SK-N-SH (cell line): ENCODE measurements at regions not wholly inside any gene's neighbourhood (a gene's known extent, or its start where the extent isn't known, plus 50 kb on each side); places are given as distances from the start of the nearest gene placed in this dataset.
"Not testable (repeated sequence)": the region's sequence is repeated elsewhere in the genome, so short reads cannot be mapped to it uniquely, and the experiment has no call there.

Experiments used
- CTCF ChIA-PET: fragments of 300-600, 350-600 bp; formaldehyde crosslinking; extraction: SDS; loops from one replicate; lab custom pipeline; 2021; lab: Yijun Ruan, JAX
- POLR2A ChIA-PET: fragments of 350-600 bp; sonication (Branson Sonifier 250); formaldehyde crosslinking; extraction: SDS; loops from one replicate; lab custom pipeline; 2020; ENCODE audit warnings: antibody characterized with exemption, inconsistent platforms; lab: Yijun Ruan, JAX
- DNase-seq: peaks from one replicate; pipeline ENCODE4 v3.0.0; 2012
- H2AFZ ChIP-seq: fragments of 200-600 bp; sonication (generic); 2 replicates; pipeline ENCODE4 v1.8.1; 2016; ENCODE audit warnings: antibody characterized with exemption, mild to moderate bottlenecking, low read depth
- H3F3A ChIP-seq: fragments of 200-600 bp; sonication (generic); replicated peaks from 2 replicates; pipeline ENCODE3; 2016; ENCODE audit warnings: antibody characterized with exemption, mild to moderate bottlenecking; ENCODE audit not compliant: insufficient read depth
- H3K27ac ChIP-seq, 2 experiments: fragments of 200-500 bp in 1 of 2; fragments of 200-600 bp in 1 of 2; sonication (Bioruptor generic) in 1 of 2; sonication (generic), shearing (Covaris generic) in 1 of 2; 2 replicates each; pipeline versions ENCODE4 v1.5.1 to v1.6.1; 2014 to 2016; ENCODE audit warnings: low read depth in 2 of 2, inconsistent platforms in 1 of 2, low read length in 1 of 2, mild to moderate bottlenecking in 1 of 2, mixed read lengths in 1 of 2
- H3K27me3 ChIP-seq: fragments of 200-600 bp; sonication (generic), shearing (Covaris generic); 2 replicates; pipeline ENCODE4 v1.6.1; 2016; ENCODE audit warnings: mixed run types; ENCODE audit not compliant: insufficient read depth
- H3K36me3 ChIP-seq, 2 experiments: fragments of 200-500 bp in 1 of 2; fragments of 200-600 bp in 1 of 2; sonication (Bioruptor generic) in 1 of 2; sonication (generic) in 1 of 2; replicated peaks in 1 of 2; 2 replicates each; pipeline versions ENCODE3 to v1.5.1; 2014 to 2016; ENCODE audit warnings: low read length in 1 of 2, mild to moderate bottlenecking in 1 of 2; ENCODE audit not compliant: insufficient read depth in 2 of 2, control insufficient read depth in 1 of 2
- H3K4me1 ChIP-seq, 2 experiments: fragments of 200-500 bp in 1 of 2; fragments of 200-600 bp in 1 of 2; sonication (Bioruptor generic) in 1 of 2; sonication (generic), shearing (Covaris generic) in 1 of 2; 2 replicates each; pipeline versions ENCODE4 v1.5.1 to v1.6.1; 2014 to 2016; ENCODE audit warnings: low read depth in 1 of 2, low read length in 1 of 2, mixed run types in 1 of 2; ENCODE audit not compliant: insufficient read depth in 2 of 2, control insufficient read depth in 1 of 2
- H3K4me2 ChIP-seq: fragments of 200-600 bp; sonication (generic), shearing (Covaris generic); 2 replicates; pipeline ENCODE4 v1.6.1; 2017; ENCODE audit warnings: mixed run types
- H3K4me3 ChIP-seq, 2 experiments: fragments of 200-500 bp in 1 of 2; fragments of 200-600 bp in 1 of 2; sonication (Bioruptor generic) in 1 of 2; sonication (generic), shearing (Covaris generic) in 1 of 2; 2 replicates each; pipeline versions ENCODE4 v1.5.1 to v1.8.1; 2014 to 2016; ENCODE audit warnings: low read depth in 2 of 2, inconsistent platforms in 1 of 2, low read length in 1 of 2, mild to moderate bottlenecking in 1 of 2, mixed read lengths in 1 of 2, moderate library complexity in 1 of 2
- H3K79me2 ChIP-seq: fragments of 200-600 bp; sonication (generic); 2 replicates; pipeline ENCODE4 v1.8.1; 2017; ENCODE audit warnings: mild to moderate bottlenecking; ENCODE audit not compliant: insufficient read depth
- H3K9ac ChIP-seq: fragments of 200-600 bp; sonication (generic); 2 replicates; pipeline ENCODE4 v1.6.1; 2017; ENCODE audit warnings: mixed run types
- H3K9me2 ChIP-seq: fragments of 200-600 bp; sonication (generic); 2 replicates; pipeline ENCODE4 v1.6.1; 2017; ENCODE audit warnings: mixed run types
- H3K9me3 ChIP-seq: fragments of 200-600 bp; sonication (generic); 2 replicates; pipeline ENCODE4 v1.6.1; 2017; ENCODE audit warnings: mixed run types, mild to moderate bottlenecking, moderate library complexity
- H4K20me1 ChIP-seq: fragments of 200-600 bp; sonication (generic); 2 replicates; pipeline ENCODE4 v1.6.1; 2017; ENCODE audit warnings: mild to moderate bottlenecking, mixed run types; ENCODE audit not compliant: insufficient read depth
- EZH2phosphoT487 ChIP-seq: fragments of 200-600 bp; sonication (generic); IDR thresholded peaks from 2 replicates; pipeline ENCODE4 v1.6.1; 2017; ENCODE audit warnings: low read depth, mixed run types, mild to moderate bottlenecking, antibody characterized with exemption, moderate library complexity, borderline replicate concordance
- GATA2 ChIP-seq: sonication (generic); formaldehyde crosslinking; IDR thresholded peaks from 2 replicates; pipeline ENCODE4 v1.5.0; 2020; ENCODE audit warnings: mild to moderate bottlenecking, missing genetic modification reagents
- IRF3 ChIP-seq: fragments of 150-350 bp; IDR thresholded peaks from 2 replicates; pipeline ENCODE4 v1.6.1; 2016; ENCODE audit warnings: mild to moderate bottlenecking, low read depth, low read length
- PBX3 ChIP-seq: IDR thresholded peaks from 2 replicates; pipeline ENCODE4; 2012
- RFX5 ChIP-seq: IDR thresholded peaks from 2 replicates; pipeline ENCODE4 v1.6.1; 2012; ENCODE audit warnings: mild to moderate bottlenecking, improper control_type of control experiment, low read length
- USF2 ChIP-seq: fragments of 150-350 bp; IDR thresholded peaks from 2 replicates; pipeline ENCODE4 v1.6.1; 2017; ENCODE audit warnings: antibody characterized with exemption, low read length, low read depth, borderline replicate concordance
- WGBS: methylation state at CpG from one replicate; pipeline ENCODE4 v1.1.6; 2017; ENCODE audit warnings: low lambda C conversion rate; 5-methylcytosine and 5-hydroxymethylcytosine counted together

- DNase-seq = no peak
- Histone ChIP-seq H3K9me3 (no peaks in the 10 kb centered on the region), H3K9me2 (no peaks in the 10 kb centered on the region), H3K36me3 (no peaks in the 10 kb centered on the region), H2AFZ (no peak overlapping the region), H3K4me1 (no peaks in the 10 kb centered on the region; a peak in 1 of 4 replicates), H3K9ac (no peak overlapping the region), H3K79me2 (no peaks in the 10 kb centered on the region), H4K20me1 (no peaks in the 10 kb centered on the region), H3K27ac (no peak overlapping the region), H3K27me3 (no peaks in the 10 kb centered on the region; the same call in 1 of the 2 replicates), H3K4me2 (no peak overlapping the region), H3F3A (no peaks in the 10 kb centered on the region), H3K4me3 (no peak overlapping the region)
- no peak for TF ChIP-seq USF2
- ChIA-PET POLR2A (no interaction called here), CTCF (interaction anchor here (0.9 to 2.1 kb wide), 4 partner anchors 10 to 752 kb away, joined by 3 to 5 read pairs (median 4); no protein-coding TSS in a partner anchor)
Observed at GRCh38 chr11:112537846-112538330, 277.2 kb upstream of the PLET1 start.

- H3K36me3 ChIP-seq = no peaks in the 10 kb centered on the region
- no peak overlapping the region for H3K27ac ChIP-seq
- no peaks in the 10 kb centered on the region for H3K9me3 ChIP-seq
- H3K4me2 ChIP-seq = no peak overlapping the region
- H3K4me3 ChIP-seq = no peak overlapping the region
- no peaks in the 10 kb centered on the region; the same call in 1 of the 2 replicates for H3K27me3 ChIP-seq
- ChIA-PET CTCF (interaction anchor here (0.5 to 2.1 kb wide), 5 partner anchors 11 to 16 kb away, joined by 3 to 5 read pairs (median 3); no protein-coding TSS in a partner anchor), POLR2A (no interaction called here)
- H3K9ac ChIP-seq = no peak overlapping the region
- DNase-seq = no peak
- TF ChIP-seq GATA2 = no peak
- TF ChIP-seq RFX5 = no peak
- no peak for TF ChIP-seq PBX3
- no peak for TF ChIP-seq EZH2phosphoT487
- TF ChIP-seq IRF3 = no peak
- no peaks in the 10 kb centered on the region for H3K79me2 ChIP-seq
- H4K20me1 ChIP-seq = no peaks in the 10 kb centered on the region
- no peaks in the 10 kb centered on the region for H3F3A ChIP-seq
- no peak overlapping the region for H2AFZ ChIP-seq
- 42% methylated on average over 7 of the region's 7 CpGs for WGBS
- no peaks in the 10 kb centered on the region; a peak in 1 of 4 replicates for H3K4me1 ChIP-seq
- H3K9me2 ChIP-seq = no peaks in the 10 kb centered on the region
Observed at GRCh38 chr11:112538534-112539280, 278.0 kb upstream of the PLET1 start.

GRCh38 chr11:112539281-112539555, 278.6 kb upstream of the PLET1 start:
- H3F3A ChIP-seq, H3K27me3 ChIP-seq, H3K9me3 ChIP-seq, H2AFZ ChIP-seq, POLR2A ChIA-PET, DNase-seq, H3K27ac ChIP-seq, H3K4me1 ChIP-seq, H3K9ac ChIP-seq, H3K4me2 ChIP-seq, H3K36me3 ChIP-seq, H3K9me2 ChIP-seq, H3K4me3 ChIP-seq, H4K20me1 ChIP-seq, H3K79me2 ChIP-seq: not testable (repeated sequence)
- CTCF ChIA-PET = interaction anchor here (0.5 to 1.5 kb wide), 3 partner anchors 11 to 16 kb away, joined by 3 to 5 read pairs (median 3); no protein-coding TSS in a partner anchor
- 67% methylated on average over 1 of the region's 1 CpG for WGBS
